ENCODE measurements at regions not wholly inside any gene's neighbourhood (a gene's known extent, or its start where the extent isn't known, plus 50 kb on each side); places are given as distances from the start of the nearest gene placed in this dataset.

- DNase-seq: no peak
- no peaks in the 10 kb centered on the region for H3K9me3 ChIP-seq (ENCODE audit: control insufficient read depth, low read length)
- no peak overlapping the region for H3K27ac ChIP-seq (ENCODE audit: low read depth, low read length)
- H3K27ac Mint-ChIP-seq: no peak overlapping the region
- H3K4me1 ChIP-seq (ENCODE audit: control insufficient read depth, insufficient read depth, low read length): peaks cover 4% of the 10 kb centered on the region
- H3K4me1 Mint-ChIP-seq: peaks cover 7% of the 10 kb centered on the region
- H3K36me3 Mint-ChIP-seq (ENCODE audit: low read depth): no peaks in the 10 kb centered on the region
- no peaks in the 10 kb centered on the region for H3K36me3 ChIP-seq (ENCODE audit: control insufficient read depth, insufficient read depth, low read length)
- no peaks in the 10 kb centered on the region for H3K9me3 Mint-ChIP-seq
- no peak for TF ChIP-seq CTCF (conservative IDR thresholded peaks at IDR 0.05)
- no peak overlapping the region for H3K9ac ChIP-seq (ENCODE audit: extremely low read depth, low read length, poor library complexity, severe bottlenecking)
- 83 to 93% methylated on average over 5 to 11 of the region's 11 CpGs for WGBS, 2 experiments (ENCODE audit: insufficient coverage in 1 of 2, insufficient read length in 1 of 2)
- H3K27me3 ChIP-seq (ENCODE audit: control insufficient read depth, insufficient read depth, low read length, poor library complexity, severe bottlenecking): peaks cover 9% of the 10 kb centered on the region
- H3K27me3 Mint-ChIP-seq (ENCODE audit: insufficient read depth): peaks cover 13% of the 10 kb centered on the region
- no peak overlapping the region for H3K4me3 Mint-ChIP-seq
- no peak overlapping the region for H3K4me3 ChIP-seq (ENCODE audit: low read length)
Measured at GRCh38 chr16:86041215-86041614, 142.3 kb downstream of the IRF8 start.

- no peak overlapping the region for H3K4me3 Mint-ChIP-seq
- H3K4me1 Mint-ChIP-seq: peaks cover 13% of the 10 kb centered on the region
- Histone ChIP-seq H3K4me1 (ENCODE audit: control insufficient read depth, insufficient read depth, low read length) (peaks cover 9% of the 10 kb centered on the region), H3K27ac (ENCODE audit: low read depth, low read length) (no peak overlapping the region), H3K9ac (ENCODE audit: extremely low read depth, low read length, poor library complexity, severe bottlenecking) (no peak overlapping the region), H3K27me3 (ENCODE audit: control insufficient read depth, insufficient read depth, low read length, poor library complexity, severe bottlenecking) (peaks cover 9% of the 10 kb centered on the region), H3K4me3 (ENCODE audit: low read length) (no peak overlapping the region), H3K36me3 (ENCODE audit: control insufficient read depth, insufficient read depth, low read length) (no peaks in the 10 kb centered on the region), H3K9me3 (ENCODE audit: control insufficient read depth, low read length) (no peaks in the 10 kb centered on the region)
- no peaks in the 10 kb centered on the region for H3K9me3 Mint-ChIP-seq
- WGBS, 2 experiments (ENCODE audit: insufficient coverage in 1 of 2, insufficient read length in 1 of 2): 38 to 74% methylated on average over 1 to 4 of the region's 4 CpGs
- DNase-seq: peak; percentile 15
- no peak overlapping the region for H3K27ac Mint-ChIP-seq
- no peak for TF ChIP-seq CTCF (conservative IDR thresholded peaks at IDR 0.05)
- no peaks in the 10 kb centered on the region for H3K36me3 Mint-ChIP-seq (ENCODE audit: low read depth)
- H3K27me3 Mint-ChIP-seq (ENCODE audit: insufficient read depth): peaks cover 13% of the 10 kb centered on the region
Measured at GRCh38 chr16:86041807-86042206, 142.8 kb downstream of the IRF8 start.

GRCh38 chr16:86042393-86042792, 143.4 kb downstream of the IRF8 start:
- Histone ChIP-seq H3K27ac (ENCODE audit: low read depth, low read length) (no peak overlapping the region), H3K27me3 (ENCODE audit: control insufficient read depth, insufficient read depth, low read length, poor library complexity, severe bottlenecking) (peaks cover 9% of the 10 kb centered on the region), H3K4me3 (ENCODE audit: low read length) (no peak overlapping the region), H3K9ac (ENCODE audit: extremely low read depth, low read length, poor library complexity, severe bottlenecking) (no peak overlapping the region), H3K36me3 (ENCODE audit: control insufficient read depth, insufficient read depth, low read length) (no peaks in the 10 kb centered on the region), H3K4me1 (ENCODE audit: control insufficient read depth, insufficient read depth, low read length) (peaks cover 10% of the 10 kb centered on the region), H3K9me3 (ENCODE audit: control insufficient read depth, low read length) (no peaks in the 10 kb centered on the region)
- no peaks in the 10 kb centered on the region for H3K9me3 Mint-ChIP-seq
- no peak for DNase-seq
- H3K36me3 Mint-ChIP-seq (ENCODE audit: low read depth): no peaks in the 10 kb centered on the region
- TF ChIP-seq CTCF (conservative IDR thresholded peaks at IDR 0.05): no peak
- peaks cover 19% of the 10 kb centered on the region for H3K4me1 Mint-ChIP-seq
- H3K27ac Mint-ChIP-seq: no peak overlapping the region
- H3K27me3 Mint-ChIP-seq (ENCODE audit: insufficient read depth): peaks cover 13% of the 10 kb centered on the region
- 83 to 86% methylated on average over 7 to 9 of the region's 9 CpGs for WGBS, 2 experiments (ENCODE audit: insufficient coverage in 1 of 2, insufficient read length in 1 of 2)
- H3K4me3 Mint-ChIP-seq: no peak overlapping the region

Data from endodermal cell (in vitro differentiated cells).